ACC112 (cell line): ENCODE measurements at regions not wholly inside any gene's neighbourhood (a gene's known extent, or its start where the extent isn't known, plus 50 kb on each side); places are given as distances from the start of the nearest gene placed in this dataset.

ENCODE experiments used
- H2AFZ ChIP-seq: fragments of 200-600 bp; sonication (generic); one replicate; pipeline ENCODE4 v1.6.0; 2017; ENCODE audit warnings: antibody characterized with exemption, low read length; ENCODE audit not compliant: unreplicated experiment
- H3K27ac ChIP-seq: fragments of 200-600 bp; sonication (generic); 2 replicates; pipeline ENCODE4 v1.5.1; 2014; ENCODE audit warnings: low read depth, mild to moderate bottlenecking, antibody characterized with exemption, low read length, moderate library complexity
- H3K27me3 ChIP-seq: fragments of 200-600 bp; sonication (generic); 2 replicates; pipeline ENCODE4 v1.6.1; 2014; ENCODE audit warnings: mild to moderate bottlenecking, antibody characterized with exemption, low read length, moderate library complexity, mixed read lengths; ENCODE audit not compliant: insufficient read depth
- H3K36me3 ChIP-seq: fragments of 200-600 bp; sonication (generic); 2 replicates; pipeline ENCODE4 v1.6.1; 2016; ENCODE audit warnings: mild to moderate bottlenecking, antibody characterized with exemption, low read length, moderate library complexity, mixed read lengths; ENCODE audit not compliant: insufficient read depth
- H3K4me1 ChIP-seq: fragments of 200-600 bp; sonication (generic); one replicate; pipeline ENCODE4 v1.6.1; 2016; ENCODE audit warnings: low read length, mixed read lengths; ENCODE audit not compliant: insufficient read depth, unreplicated experiment, control insufficient read depth
- H3K4me3 ChIP-seq: fragments of 200-600 bp; sonication (generic); 2 replicates; pipeline ENCODE4 v1.5.1; 2014; ENCODE audit warnings: mild to moderate bottlenecking, low read depth, low read length
- H3K79me2 ChIP-seq: fragments of 200-600 bp; sonication (generic); one replicate; pipeline ENCODE4 v1.6.0; 2016; ENCODE audit warnings: low read length; ENCODE audit not compliant: control insufficient read depth, unreplicated experiment, insufficient read depth

DNA sequence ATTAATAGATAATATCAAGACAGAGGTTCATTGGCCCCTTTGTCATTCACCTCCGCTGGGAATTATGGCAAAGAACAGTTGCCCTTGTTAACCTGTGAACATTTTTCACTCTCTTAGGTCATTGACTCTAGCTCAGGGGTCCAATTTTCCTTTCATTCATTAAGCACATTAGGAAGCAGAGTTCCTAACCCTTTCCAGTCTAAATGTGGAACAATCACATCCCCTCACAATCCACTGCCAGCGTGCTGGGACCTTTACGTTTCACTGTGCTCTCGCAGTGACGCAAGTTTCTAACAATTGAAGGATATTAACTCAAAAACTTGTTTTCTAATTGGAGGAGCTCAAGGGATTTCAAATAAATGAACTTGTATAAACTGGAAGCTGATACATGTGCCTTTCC, 79.3 kb upstream of the MEOX2 start:
- Histone ChIP-seq H3K4me3 (no peak overlapping the region), H2AFZ (no peak overlapping the region), H3K79me2 (no peaks in the 10 kb centered on the region), H3K4me1 (no peaks in the 10 kb centered on the region), H3K36me3 (no peaks in the 10 kb centered on the region), H3K27me3 (no peaks in the 10 kb centered on the region), H3K27ac (no peak overlapping the region)

DNA sequence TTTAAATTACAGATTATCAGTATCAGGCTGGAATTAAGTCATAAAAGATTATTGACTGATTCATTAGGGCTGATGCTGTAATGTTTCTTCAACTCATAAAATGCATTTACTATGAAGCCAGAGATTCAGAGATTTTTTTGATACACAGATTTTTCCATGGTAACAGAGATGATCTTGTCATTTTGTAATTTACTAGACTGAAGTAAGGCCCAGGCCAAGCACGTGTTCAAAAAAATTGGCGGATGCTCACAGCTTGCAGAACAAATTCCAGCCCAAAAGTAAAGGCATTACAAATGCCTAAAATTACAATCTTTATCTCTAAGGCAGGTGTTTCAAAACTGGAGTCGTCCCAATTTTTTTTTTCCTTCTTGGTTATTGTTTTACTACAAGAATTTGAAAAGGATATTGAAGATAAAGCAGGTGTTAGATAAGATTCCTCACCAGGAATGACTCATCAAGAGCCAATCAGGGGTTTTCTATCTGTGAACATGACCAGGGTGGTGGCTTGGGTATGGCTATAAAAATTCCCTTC, 78.4 kb upstream of the MEOX2 start:
- H3K27ac ChIP-seq: no peak overlapping the region
- no peaks in the 10 kb centered on the region for H3K36me3 ChIP-seq
- no peak overlapping the region for H3K4me3 ChIP-seq
- H3K4me1 ChIP-seq: no peaks in the 10 kb centered on the region
- no peaks in the 10 kb centered on the region for H3K79me2 ChIP-seq
- no peaks in the 10 kb centered on the region for H3K27me3 ChIP-seq
- H2AFZ ChIP-seq: no peak overlapping the region

DNA sequence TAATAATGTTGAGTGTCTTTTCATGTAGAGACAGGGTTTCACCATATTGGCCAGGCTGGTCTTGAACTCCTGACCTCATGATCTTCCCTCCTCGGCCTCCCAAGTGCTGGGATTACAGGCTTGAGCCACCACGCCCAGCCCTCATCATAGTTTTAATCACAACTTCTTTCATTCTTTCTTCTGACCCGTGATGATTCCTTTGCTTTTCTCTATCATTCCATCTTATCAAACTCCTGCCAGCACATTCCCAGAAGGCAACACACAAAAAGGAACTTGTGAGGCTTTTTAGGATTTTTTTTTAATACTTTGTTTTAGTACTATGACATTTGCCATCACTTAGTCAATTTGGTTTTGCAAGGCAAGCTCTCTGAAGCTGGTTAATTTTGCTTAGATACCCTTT, 77.5 kb upstream of the MEOX2 start:
- Histone ChIP-seq H3K79me2 (no peaks in the 10 kb centered on the region), H3K27ac (no peak overlapping the region), H3K27me3 (no peaks in the 10 kb centered on the region), H3K4me1 (no peaks in the 10 kb centered on the region), H2AFZ (no peak overlapping the region), H3K4me3 (no peak overlapping the region), H3K36me3 (no peaks in the 10 kb centered on the region)

DNA sequence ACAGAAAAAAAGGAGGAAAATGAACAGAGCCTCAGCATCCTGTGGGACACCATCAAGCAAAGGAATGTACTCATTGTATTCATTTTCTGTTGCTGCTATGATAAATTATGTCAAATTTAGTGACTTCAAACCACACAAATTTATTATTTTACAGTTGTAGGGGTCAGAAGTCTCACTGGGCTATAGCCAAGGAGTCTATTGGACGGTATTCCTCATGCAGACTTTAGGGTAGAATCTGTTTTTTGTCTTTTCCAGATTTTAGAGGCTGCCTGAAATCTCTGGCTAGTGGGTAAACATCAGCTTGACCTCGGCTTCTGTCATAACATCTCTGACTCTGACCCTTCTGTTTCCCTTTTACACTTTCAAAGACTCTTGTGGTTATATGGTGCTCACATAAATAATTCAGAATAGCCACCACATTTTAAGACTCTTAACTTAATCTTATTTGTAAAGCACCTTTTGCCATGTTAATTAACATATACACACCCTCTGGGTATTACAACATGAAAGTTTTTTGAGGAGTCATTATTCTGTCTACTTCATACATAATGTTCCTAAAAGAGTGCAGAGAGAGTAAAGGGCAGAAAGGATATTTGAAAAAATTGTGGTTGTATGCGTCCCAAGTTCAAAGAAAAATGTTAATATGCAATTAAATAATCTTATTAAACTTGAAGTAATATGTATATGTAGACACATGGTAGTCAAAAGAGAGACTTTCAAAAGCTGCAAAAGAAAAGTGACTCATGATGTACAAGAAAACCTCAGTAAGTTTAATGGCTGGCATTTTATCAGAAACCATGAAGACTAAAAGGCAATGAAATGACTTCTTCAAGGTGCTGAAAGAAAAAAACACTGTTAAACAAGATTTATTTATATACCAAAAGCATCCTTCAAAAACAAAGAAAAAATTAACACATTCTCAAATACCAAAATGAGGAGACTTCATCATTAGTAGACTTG, 70.8 kb upstream of the MEOX2 start:
- Histone ChIP-seq H3K27ac (no peak overlapping the region), H2AFZ (peak overlapping the region; percentile 71), H3K36me3 (no peaks in the 10 kb centered on the region), H3K4me3 (no peak overlapping the region; the same call in 1 of the 2 replicates), H3K4me1 (peaks cover 17% of the 10 kb centered on the region), H3K79me2 (no peaks in the 10 kb centered on the region), H3K27me3 (no peaks in the 10 kb centered on the region)

DNA sequence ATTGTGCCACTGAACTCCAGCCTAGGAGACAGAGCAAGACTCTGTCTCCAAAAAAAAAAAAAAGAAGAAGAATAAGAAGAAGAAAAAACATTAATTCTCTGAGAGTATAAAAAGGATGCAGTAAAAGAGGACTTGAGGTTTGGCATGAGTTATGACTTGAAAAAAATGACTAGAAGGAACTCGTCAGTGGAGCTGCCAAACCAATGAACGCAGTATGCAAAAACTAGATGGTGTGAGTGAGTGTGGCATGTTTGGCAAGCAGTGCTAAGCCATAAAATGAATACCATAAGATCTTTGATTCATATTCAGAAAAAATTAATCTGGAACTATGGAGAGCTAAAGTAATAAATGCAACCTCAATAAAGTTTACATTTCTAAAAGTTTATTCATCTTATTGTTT, 68.6 kb upstream of the MEOX2 start:
- H3K36me3 ChIP-seq: no peaks in the 10 kb centered on the region
- H3K27ac ChIP-seq: no peak overlapping the region
- H3K27me3 ChIP-seq: no peaks in the 10 kb centered on the region
- H3K4me3 ChIP-seq: no peak overlapping the region
- peaks cover 38% of the 10 kb centered on the region for H3K4me1 ChIP-seq
- no peaks in the 10 kb centered on the region for H3K79me2 ChIP-seq
- no peak overlapping the region for H2AFZ ChIP-seq

DNA sequence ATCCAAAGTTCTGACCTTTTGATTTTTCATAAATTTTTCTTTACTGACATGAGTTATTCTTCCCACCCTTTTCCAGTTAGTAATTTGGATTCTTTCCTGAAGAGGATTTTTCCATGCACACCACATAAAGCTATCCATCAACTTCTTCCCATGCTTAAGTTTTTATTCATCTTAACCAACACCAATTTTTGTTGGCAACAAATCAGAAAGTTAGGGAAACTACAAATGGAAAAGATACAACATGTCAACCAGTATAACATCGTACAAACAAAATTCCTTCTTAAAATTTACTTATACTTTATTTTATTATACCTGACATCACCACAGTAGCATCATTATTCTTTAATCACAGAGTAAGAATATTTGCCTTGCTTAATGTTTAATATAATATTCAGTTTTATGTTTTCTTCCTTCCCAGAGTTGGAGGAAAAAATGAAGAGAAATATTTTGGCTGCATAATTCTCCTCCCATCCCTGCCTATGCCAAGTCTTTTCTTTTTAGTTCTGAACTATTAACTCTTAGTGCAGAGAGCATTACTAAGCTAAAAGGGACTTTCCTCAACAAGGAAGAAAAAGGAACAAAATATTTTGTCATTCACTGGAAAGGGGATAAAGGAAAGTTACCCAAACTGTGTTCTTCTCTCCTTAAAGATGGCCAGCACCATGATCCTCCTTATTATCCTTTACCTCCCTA, 67.5 kb upstream of the MEOX2 start:
- Histone ChIP-seq H3K4me3 (no peak overlapping the region), H3K27me3 (no peaks in the 10 kb centered on the region), H3K36me3 (no peaks in the 10 kb centered on the region), H3K27ac (no peak overlapping the region), H2AFZ (no peak overlapping the region), H3K4me1 (peaks cover 42% of the 10 kb centered on the region), H3K79me2 (no peaks in the 10 kb centered on the region)

DNA sequence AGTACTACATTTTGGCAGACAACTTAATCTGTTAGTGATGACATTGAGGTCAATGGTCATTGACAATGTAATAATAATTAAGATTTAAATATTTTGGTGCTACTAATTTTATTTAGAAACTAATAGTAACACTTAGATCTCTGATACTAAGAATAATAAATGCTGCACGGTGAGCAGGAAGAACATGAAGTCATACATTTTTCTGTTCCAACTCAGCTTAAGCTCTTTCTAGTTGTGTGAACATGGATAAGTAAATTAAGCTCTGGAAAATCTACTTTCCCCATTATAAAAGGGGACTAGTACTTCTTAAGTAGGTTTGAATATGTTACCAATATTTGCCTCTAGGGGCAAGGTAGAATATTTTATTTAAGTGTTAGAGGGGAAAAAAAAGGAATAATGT, 65.9 kb upstream of the MEOX2 start:
- H3K79me2 ChIP-seq: no peaks in the 10 kb centered on the region
- peak overlapping the region; percentile 57 for H3K4me3 ChIP-seq
- no peaks in the 10 kb centered on the region for H3K27me3 ChIP-seq
- H3K36me3 ChIP-seq: no peaks in the 10 kb centered on the region
- H2AFZ ChIP-seq: peak overlapping the region; percentile 64
- peak overlapping the region; percentile 82 for H3K27ac ChIP-seq
- peaks cover 41% of the 10 kb centered on the region for H3K4me1 ChIP-seq

DNA sequence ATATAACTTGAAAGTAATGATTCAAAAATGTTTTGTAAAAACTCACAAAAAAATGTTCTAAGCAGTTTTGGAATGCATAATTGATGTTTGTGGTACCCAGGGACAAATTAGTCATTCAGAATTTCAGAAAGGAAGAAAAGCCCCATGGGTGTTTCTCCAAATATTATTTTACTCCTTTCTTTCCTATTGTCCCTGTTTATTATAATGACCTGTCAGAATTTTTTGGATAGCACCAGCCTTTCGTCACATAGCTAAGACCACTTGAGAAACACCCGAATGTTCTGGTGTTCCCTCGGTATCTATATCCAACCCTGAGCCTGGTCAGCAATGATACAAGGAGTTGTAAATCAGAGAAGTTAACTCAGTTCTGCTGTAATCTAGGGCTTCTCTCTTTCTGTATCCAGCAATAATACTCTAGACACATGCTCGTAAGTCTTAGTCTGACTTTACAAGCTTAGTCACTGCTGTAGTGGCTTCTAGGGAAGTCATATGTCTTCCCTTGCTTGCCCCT, 64.8 kb upstream of the MEOX2 start:
- peak overlapping the region; percentile 57 for H3K4me3 ChIP-seq
- H3K79me2 ChIP-seq: no peaks in the 10 kb centered on the region
- H3K4me1 ChIP-seq: peaks cover 33% of the 10 kb centered on the region
- H2AFZ ChIP-seq: peak overlapping the region; percentile 64
- no peaks in the 10 kb centered on the region for H3K27me3 ChIP-seq
- H3K36me3 ChIP-seq: no peaks in the 10 kb centered on the region
- H3K27ac ChIP-seq: peak overlapping the region; percentile 82

DNA sequence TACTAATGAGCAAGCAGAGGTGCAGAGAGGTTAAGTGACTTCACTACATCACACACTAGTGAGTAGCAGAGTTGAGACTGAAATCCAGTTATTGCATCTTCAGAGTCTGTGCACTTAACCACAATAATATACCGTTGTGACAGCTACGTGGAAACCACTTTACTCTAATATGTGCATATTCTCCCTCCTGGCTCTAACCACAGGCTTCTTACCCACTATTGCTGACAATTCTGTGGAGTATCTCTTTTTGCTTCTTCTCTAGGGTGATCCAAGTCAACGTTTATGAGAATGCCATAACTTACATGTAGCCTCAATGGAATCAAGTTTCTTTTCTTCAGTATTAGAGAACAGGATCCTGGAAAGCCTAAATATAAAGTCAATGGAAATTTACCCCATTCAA, 64.2 kb upstream of the MEOX2 start:
- H3K4me3 ChIP-seq: peak overlapping the region; percentile 57; the same call in 1 of the 2 replicates
- H2AFZ ChIP-seq: peak overlapping the region; percentile 64
- no peaks in the 10 kb centered on the region for H3K79me2 ChIP-seq
- H3K36me3 ChIP-seq: no peaks in the 10 kb centered on the region
- H3K27ac ChIP-seq: peak overlapping the region; percentile 82
- peaks cover 33% of the 10 kb centered on the region for H3K4me1 ChIP-seq
- H3K27me3 ChIP-seq: no peaks in the 10 kb centered on the region

DNA sequence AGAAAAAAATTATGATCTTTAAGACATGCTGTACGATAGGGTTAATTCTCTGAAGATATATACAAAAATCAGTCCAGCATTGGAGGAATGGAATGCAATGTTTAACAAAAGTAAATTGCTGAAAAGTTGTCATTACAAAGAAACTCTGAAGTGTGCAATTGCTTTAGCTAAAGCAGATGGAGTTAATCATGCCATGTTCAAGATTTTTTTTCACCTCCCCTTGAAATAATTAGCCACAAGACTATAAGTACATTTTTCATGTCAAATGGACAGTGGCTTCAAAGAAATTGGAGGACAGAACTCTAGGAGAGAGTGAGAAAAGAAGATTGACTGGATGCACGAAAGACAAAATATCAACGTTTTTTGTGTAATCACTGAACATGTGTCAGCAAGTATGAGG, 63.1 kb upstream of the MEOX2 start:
- H3K27me3 ChIP-seq: no peaks in the 10 kb centered on the region
- no peaks in the 10 kb centered on the region for H3K79me2 ChIP-seq
- no peak overlapping the region for H3K27ac ChIP-seq
- H3K4me3 ChIP-seq: no peak overlapping the region
- H3K4me1 ChIP-seq: peaks cover 33% of the 10 kb centered on the region
- H3K36me3 ChIP-seq: no peaks in the 10 kb centered on the region
- no peak overlapping the region for H2AFZ ChIP-seq
